ENCODE measurements at regions not wholly inside any gene's neighbourhood (a gene's known extent, or its start where the extent isn't known, plus 50 kb on each side); places are given as distances from the start of the nearest gene placed in this dataset.

- Histone ChIP-seq H2AFZ (ENCODE audit: low read length) (no peak overlapping the region), H3K79me2 (ENCODE audit: insufficient read depth, low read length) (no peaks in the 10 kb centered on the region), H3K4me3 (ENCODE audit: low read depth, low read length, poor library complexity, severe bottlenecking) (no peak overlapping the region), H3K27ac (ENCODE audit: low read depth, low read length, poor library complexity, severe bottlenecking) (no peak overlapping the region), H3K9ac (ENCODE audit: low read length) (no peak overlapping the region), H3K9me3 (ENCODE audit: low read length) (no peaks in the 10 kb centered on the region), H3K36me3 (ENCODE audit: insufficient read depth, low read length) (no peaks in the 10 kb centered on the region), H3K9me2 (ENCODE audit: low read depth, low read length) (no peaks in the 10 kb centered on the region), H3K4me2 (ENCODE audit: low read length) (no peak overlapping the region), H3K27me3 (ENCODE audit: insufficient read depth, low read length) (no peaks in the 10 kb centered on the region; the same call in 1 of the 2 replicates), H3F3A (ENCODE audit: insufficient read depth, low read length) (no peaks in the 10 kb centered on the region), H3K4me1 (ENCODE audit: insufficient read depth, low read length, severe bottlenecking) (no peaks in the 10 kb centered on the region), H4K20me1 (ENCODE audit: insufficient read depth, low read length) (no peaks in the 10 kb centered on the region)
- TF ChIP-seq, protein P1, sequence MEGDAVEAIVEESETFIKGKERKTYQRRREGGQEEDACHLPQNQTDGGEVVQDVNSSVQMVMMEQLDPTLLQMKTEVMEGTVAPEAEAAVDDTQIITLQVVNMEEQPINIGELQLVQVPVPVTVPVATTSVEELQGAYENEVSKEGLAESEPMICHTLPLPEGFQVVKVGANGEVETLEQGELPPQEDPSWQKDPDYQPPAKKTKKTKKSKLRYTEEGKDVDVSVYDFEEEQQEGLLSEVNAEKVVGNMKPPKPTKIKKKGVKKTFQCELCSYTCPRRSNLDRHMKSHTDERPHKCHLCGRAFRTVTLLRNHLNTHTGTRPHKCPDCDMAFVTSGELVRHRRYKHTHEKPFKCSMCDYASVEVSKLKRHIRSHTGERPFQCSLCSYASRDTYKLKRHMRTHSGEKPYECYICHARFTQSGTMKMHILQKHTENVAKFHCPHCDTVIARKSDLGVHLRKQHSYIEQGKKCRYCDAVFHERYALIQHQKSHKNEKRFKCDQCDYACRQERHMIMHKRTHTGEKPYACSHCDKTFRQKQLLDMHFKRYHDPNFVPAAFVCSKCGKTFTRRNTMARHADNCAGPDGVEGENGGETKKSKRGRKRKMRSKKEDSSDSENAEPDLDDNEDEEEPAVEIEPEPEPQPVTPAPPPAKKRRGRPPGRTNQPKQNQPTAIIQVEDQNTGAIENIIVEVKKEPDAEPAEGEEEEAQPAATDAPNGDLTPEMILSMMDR (IDR thresholded peaks at IDR 0.05; ENCODE audit: low read length) = no peak
- no peak for TF ChIP-seq EZH2 (IDR thresholded peaks at IDR 0.05; ENCODE audit: borderline replicate concordance, low read length)
Measured at GRCh38 chr12:45582986-45583659, 146.4 kb upstream of the ARID2 start.

DNA sequence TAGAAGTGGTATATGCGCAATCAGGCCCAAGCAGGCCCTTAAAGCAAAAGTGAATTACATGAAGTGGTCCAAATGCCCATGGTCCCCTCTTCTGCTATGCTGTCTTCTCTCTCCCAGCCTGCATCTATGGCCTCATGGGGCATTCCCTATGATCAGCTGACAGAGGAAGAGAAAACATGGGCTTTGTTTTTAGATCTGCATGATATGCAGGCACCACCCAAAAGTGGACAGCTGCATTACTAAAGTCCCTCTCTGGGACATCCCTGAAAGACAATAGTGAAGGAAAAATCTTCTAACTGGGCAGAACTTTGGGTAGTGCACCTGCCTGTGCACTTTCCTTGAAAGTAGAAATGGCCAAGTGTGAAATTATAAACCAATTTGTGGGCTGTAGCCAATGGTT, 145.2 kb upstream of the ARID2 start:
- no peaks in the 10 kb centered on the region for H3K4me1 ChIP-seq (ENCODE audit: insufficient read depth, low read length, severe bottlenecking)
- H2AFZ ChIP-seq (ENCODE audit: low read length) = no peak overlapping the region
- H3K4me2 ChIP-seq (ENCODE audit: low read length) = no peak overlapping the region
- H3K9me3 ChIP-seq (ENCODE audit: low read length) = no peaks in the 10 kb centered on the region
- no peaks in the 10 kb centered on the region for H3K9me2 ChIP-seq (ENCODE audit: low read depth, low read length)
- TF ChIP-seq, protein P1 (IDR thresholded peaks at IDR 0.05; ENCODE audit: low read length) = no peak
- TF ChIP-seq EZH2 (IDR thresholded peaks at IDR 0.05; ENCODE audit: borderline replicate concordance, low read length) = no peak
- H3F3A ChIP-seq (ENCODE audit: insufficient read depth, low read length) = no peaks in the 10 kb centered on the region
- no peak overlapping the region for H3K4me3 ChIP-seq (ENCODE audit: low read depth, low read length, poor library complexity, severe bottlenecking)
- H4K20me1 ChIP-seq (ENCODE audit: insufficient read depth, low read length) = no peaks in the 10 kb centered on the region
- no peak overlapping the region for H3K9ac ChIP-seq (ENCODE audit: low read length)
- H3K27ac ChIP-seq (ENCODE audit: low read depth, low read length, poor library complexity, severe bottlenecking) = no peak overlapping the region
- no peaks in the 10 kb centered on the region for H3K36me3 ChIP-seq (ENCODE audit: insufficient read depth, low read length)
- H3K27me3 ChIP-seq (ENCODE audit: insufficient read depth, low read length) = no peaks in the 10 kb centered on the region; the same call in 1 of the 2 replicates
- no peaks in the 10 kb centered on the region for H3K79me2 ChIP-seq (ENCODE audit: insufficient read depth, low read length)

GRCh38 chr12:45585522-45586230, 143.8 kb upstream of the ARID2 start:
- TF ChIP-seq, protein P1 (IDR thresholded peaks at IDR 0.05; ENCODE audit: low read length) = no peak
- no peak for TF ChIP-seq EZH2 (IDR thresholded peaks at IDR 0.05; ENCODE audit: borderline replicate concordance, low read length)
- Histone ChIP-seq H3F3A (ENCODE audit: insufficient read depth, low read length) (no peaks in the 10 kb centered on the region), H3K9me3 (ENCODE audit: low read length) (no peaks in the 10 kb centered on the region), H3K79me2 (ENCODE audit: insufficient read depth, low read length) (no peaks in the 10 kb centered on the region), H3K4me2 (ENCODE audit: low read length) (no peak overlapping the region), H3K9ac (ENCODE audit: low read length) (no peak overlapping the region), H3K36me3 (ENCODE audit: insufficient read depth, low read length) (no peaks in the 10 kb centered on the region), H3K4me3 (ENCODE audit: low read depth, low read length, poor library complexity, severe bottlenecking) (no peak overlapping the region), H3K27me3 (ENCODE audit: insufficient read depth, low read length) (no peaks in the 10 kb centered on the region; the same call in 1 of the 2 replicates), H2AFZ (ENCODE audit: low read length) (no peak overlapping the region), H3K9me2 (ENCODE audit: low read depth, low read length) (no peaks in the 10 kb centered on the region), H4K20me1 (ENCODE audit: insufficient read depth, low read length) (no peaks in the 10 kb centered on the region), H3K27ac (ENCODE audit: low read depth, low read length, poor library complexity, severe bottlenecking) (no peak overlapping the region), H3K4me1 (ENCODE audit: insufficient read depth, low read length, severe bottlenecking) (no peaks in the 10 kb centered on the region)
